ENCODE measurements at regions not wholly inside any gene's neighbourhood (a gene's known extent, or its start where the extent isn't known, plus 50 kb on each side); places are given as distances from the start of the nearest gene placed in this dataset.
"Not testable (repeated sequence)": the region's sequence is repeated elsewhere in the genome, so short reads cannot be mapped to it uniquely, and the experiment has no call there.

DNA sequence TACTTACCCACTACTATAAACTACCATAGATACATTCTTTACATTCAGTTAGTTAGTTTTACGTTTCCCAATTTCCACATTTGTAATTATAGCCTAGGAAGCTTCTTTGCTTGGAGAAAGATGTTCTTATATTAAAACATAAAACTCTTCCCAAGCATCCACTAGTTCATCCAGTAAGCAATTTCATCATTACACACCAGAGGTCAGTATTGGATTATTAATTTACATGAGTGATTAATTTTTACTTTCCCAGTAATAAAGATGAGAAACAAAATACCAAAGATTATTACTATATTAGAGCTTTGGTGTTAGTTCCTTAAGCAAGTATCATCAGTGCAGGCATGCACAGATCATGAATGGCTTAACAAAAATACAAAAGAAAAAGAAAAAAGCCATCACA, 518.4 kb downstream of the TUBA3C start:
- TF ChIP-seq, protein P1, sequence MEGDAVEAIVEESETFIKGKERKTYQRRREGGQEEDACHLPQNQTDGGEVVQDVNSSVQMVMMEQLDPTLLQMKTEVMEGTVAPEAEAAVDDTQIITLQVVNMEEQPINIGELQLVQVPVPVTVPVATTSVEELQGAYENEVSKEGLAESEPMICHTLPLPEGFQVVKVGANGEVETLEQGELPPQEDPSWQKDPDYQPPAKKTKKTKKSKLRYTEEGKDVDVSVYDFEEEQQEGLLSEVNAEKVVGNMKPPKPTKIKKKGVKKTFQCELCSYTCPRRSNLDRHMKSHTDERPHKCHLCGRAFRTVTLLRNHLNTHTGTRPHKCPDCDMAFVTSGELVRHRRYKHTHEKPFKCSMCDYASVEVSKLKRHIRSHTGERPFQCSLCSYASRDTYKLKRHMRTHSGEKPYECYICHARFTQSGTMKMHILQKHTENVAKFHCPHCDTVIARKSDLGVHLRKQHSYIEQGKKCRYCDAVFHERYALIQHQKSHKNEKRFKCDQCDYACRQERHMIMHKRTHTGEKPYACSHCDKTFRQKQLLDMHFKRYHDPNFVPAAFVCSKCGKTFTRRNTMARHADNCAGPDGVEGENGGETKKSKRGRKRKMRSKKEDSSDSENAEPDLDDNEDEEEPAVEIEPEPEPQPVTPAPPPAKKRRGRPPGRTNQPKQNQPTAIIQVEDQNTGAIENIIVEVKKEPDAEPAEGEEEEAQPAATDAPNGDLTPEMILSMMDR (IDR thresholded peaks at IDR 0.05) = not testable (repeated sequence)
- not testable (repeated sequence) for TF ChIP-seq POLR2A (IDR thresholded peaks at IDR 0.05); POLR2AphosphoS5 (IDR thresholded peaks at IDR 0.05; ENCODE audit: insufficient read depth in 1 of 2, low read depth in 1 of 2)
